ENCODE measurements at regions not wholly inside any gene's neighbourhood (a gene's known extent, or its start where the extent isn't known, plus 50 kb on each side); places are given as distances from the start of the nearest gene placed in this dataset.

DNA sequence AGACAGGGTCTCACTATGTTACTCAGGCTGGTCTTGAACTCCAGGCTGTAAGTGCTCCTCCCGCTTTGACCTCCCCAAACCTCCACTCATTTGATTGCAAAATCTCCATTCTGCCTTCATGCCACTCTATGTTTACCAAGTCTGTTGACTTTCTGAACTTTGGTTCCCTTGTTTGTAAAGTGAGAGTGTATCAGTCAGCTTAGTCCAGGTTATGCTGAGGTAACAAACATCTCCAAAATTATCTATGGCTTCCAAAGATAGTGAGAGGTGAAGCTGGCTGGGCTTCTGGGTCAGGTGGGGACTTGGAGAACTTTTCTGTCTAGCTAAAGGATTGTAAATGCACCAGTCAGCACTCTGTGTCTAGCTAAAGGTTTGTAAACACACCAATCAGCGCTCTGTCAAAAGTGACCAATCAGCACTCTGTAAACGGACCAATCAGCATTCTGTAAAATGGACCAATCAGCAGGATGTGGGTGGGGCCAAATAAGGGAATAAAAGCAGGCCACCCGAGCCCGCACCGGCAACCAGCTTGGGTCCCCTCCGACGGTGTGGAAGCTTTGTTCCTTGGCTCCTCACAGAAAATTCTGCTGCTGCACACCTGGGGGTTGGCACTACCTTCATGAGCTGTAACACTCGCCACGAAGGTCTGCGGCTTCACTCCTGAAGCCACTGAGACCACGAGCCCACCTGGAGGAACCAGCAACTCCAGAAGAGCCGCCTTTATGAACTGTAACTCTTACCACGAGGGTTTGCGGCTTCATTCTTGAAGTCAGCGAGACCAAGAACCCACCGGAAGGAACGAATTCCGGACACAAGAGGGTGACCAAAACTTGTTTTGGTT, 109.3 kb downstream of the MIAT start (continued):
- TF ChIP-seq TBP (IDR thresholded peaks at IDR 0.05; ENCODE audit: low read depth, low read length), result no peak
- TF ChIP-seq KDM1A (IDR thresholded peaks at IDR 0.05; ENCODE audit: borderline replicate concordance, low read length), result no peak
- TF ChIP-seq RBBP5 (IDR thresholded peaks at IDR 0.05; ENCODE audit: borderline replicate concordance, low read depth, low read length), result no peak
- no peak for TF ChIP-seq KDM5A (IDR thresholded peaks at IDR 0.05; ENCODE audit: low read length)
- TF ChIP-seq SAP30 (IDR thresholded peaks at IDR 0.05; ENCODE audit: insufficient read depth, insufficient replicate concordance, low read length), result no peak

All from H1 (cell line).